ENCODE measurements at regions not wholly inside any gene's neighbourhood (a gene's known extent, or its start where the extent isn't known, plus 50 kb on each side); places are given as distances from the start of the nearest gene placed in this dataset.

DNA sequence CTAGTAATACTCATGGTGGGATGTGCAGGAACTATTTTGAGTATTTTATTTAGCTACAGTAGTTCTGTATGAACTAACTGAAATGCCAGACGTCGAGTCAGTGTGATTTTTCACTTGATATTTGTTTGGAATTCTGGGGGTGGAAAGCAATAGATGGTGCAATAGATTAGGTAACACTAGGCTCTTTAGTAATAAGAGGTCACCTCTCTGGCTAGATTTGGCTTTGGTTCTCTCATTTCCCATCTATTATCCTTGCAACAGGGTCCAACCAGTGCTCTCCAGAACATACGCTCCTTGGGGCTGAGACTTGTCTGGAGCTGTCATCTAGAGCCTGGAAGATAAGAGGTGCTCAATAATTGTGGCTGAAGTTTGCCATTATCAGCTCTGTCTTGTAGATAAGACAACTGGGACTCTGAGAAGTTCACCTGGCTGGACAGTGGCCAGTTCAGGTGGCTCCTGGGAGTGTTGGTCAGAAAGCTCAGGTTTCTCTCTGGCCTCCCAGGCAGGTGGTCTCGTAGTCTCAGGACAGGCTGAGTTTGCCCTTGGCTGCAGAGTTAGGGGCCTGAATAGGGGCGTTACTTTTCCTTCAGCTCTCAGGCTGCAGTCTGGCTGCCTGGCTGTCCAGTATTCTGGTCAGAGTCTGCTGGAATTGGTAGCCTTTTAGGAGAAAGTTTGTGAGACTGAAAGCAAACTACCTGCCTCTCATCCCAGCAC, 277.5 kb upstream of the RGMA start:
- Histone ChIP-seq H2AFZ (ENCODE audit: low read length) (no peak overlapping the region), H3K4me1 (ENCODE audit: insufficient read depth, low read length, poor library complexity, severe bottlenecking) (no peaks in the 10 kb centered on the region), H4K20me1 (ENCODE audit: insufficient read depth, low read length, poor library complexity, severe bottlenecking) (no peaks in the 10 kb centered on the region), H3K9me3 (ENCODE audit: insufficient read depth, low read depth, low read length) (no peaks in the 10 kb centered on the region), H3F3A (ENCODE audit: low read depth) (no peaks in the 10 kb centered on the region), H3K4me2 (ENCODE audit: low read depth, low read length, poor library complexity, severe bottlenecking) (no peak overlapping the region), H3K4me3 (ENCODE audit: low read length, poor library complexity, severe bottlenecking) (no peak overlapping the region), H3K27me3 (ENCODE audit: insufficient read depth, low read length, poor library complexity, severe bottlenecking) (no peaks in the 10 kb centered on the region), H3K9ac (ENCODE audit: low read depth, low read length, poor library complexity, severe bottlenecking) (no peak overlapping the region), H3K9me2 (replicated peaks; ENCODE audit: low read depth, low read length) (no peaks in the 10 kb centered on the region), H3K79me2 (ENCODE audit: insufficient read depth, low read length) (no peaks in the 10 kb centered on the region), H3K36me3 (ENCODE audit: insufficient read depth, low read length) (no peaks in the 10 kb centered on the region)
- TF ChIP-seq EZH2phosphoT487 (IDR thresholded peaks at IDR 0.05; ENCODE audit: borderline replicate concordance) = no peak
- TF ChIP-seq, protein P1, sequence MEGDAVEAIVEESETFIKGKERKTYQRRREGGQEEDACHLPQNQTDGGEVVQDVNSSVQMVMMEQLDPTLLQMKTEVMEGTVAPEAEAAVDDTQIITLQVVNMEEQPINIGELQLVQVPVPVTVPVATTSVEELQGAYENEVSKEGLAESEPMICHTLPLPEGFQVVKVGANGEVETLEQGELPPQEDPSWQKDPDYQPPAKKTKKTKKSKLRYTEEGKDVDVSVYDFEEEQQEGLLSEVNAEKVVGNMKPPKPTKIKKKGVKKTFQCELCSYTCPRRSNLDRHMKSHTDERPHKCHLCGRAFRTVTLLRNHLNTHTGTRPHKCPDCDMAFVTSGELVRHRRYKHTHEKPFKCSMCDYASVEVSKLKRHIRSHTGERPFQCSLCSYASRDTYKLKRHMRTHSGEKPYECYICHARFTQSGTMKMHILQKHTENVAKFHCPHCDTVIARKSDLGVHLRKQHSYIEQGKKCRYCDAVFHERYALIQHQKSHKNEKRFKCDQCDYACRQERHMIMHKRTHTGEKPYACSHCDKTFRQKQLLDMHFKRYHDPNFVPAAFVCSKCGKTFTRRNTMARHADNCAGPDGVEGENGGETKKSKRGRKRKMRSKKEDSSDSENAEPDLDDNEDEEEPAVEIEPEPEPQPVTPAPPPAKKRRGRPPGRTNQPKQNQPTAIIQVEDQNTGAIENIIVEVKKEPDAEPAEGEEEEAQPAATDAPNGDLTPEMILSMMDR (conservative IDR thresholded peaks at IDR 0.05; ENCODE audit: low read length) = no peak

DNA sequence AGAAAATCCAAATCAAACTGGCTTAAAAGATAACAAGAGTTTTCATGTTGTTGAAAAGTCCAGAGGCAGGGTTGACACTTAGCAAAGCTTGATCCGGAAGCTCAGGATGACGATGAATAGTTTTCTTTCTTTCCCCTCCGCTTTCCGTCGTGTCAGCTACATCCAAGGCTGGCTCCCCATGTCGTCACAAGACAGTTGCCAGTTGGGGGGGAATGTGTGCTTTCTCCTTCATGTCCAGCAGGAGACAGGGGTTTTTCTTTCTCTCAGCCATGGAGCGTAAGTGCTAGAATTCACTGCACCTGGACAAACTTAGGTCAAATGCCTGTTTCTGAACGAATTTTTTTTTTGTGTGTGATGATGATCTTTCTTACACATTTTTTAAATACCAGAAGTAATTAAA, 273.8 kb upstream of the RGMA start:
- Histone ChIP-seq H3K4me1 (ENCODE audit: insufficient read depth, low read length, poor library complexity, severe bottlenecking) (no peaks in the 10 kb centered on the region), H3K27me3 (ENCODE audit: insufficient read depth, low read length, poor library complexity, severe bottlenecking) (no peaks in the 10 kb centered on the region), H3K4me2 (ENCODE audit: low read depth, low read length, poor library complexity, severe bottlenecking) (no peak overlapping the region), H3K36me3 (ENCODE audit: insufficient read depth, low read length) (no peaks in the 10 kb centered on the region), H3K4me3 (ENCODE audit: low read length, poor library complexity, severe bottlenecking) (no peak overlapping the region), H3K9me2 (replicated peaks; ENCODE audit: low read depth, low read length) (no peaks in the 10 kb centered on the region), H3K79me2 (ENCODE audit: insufficient read depth, low read length) (no peaks in the 10 kb centered on the region), H3F3A (ENCODE audit: low read depth) (no peaks in the 10 kb centered on the region), H3K9me3 (ENCODE audit: insufficient read depth, low read depth, low read length) (no peaks in the 10 kb centered on the region), H3K9ac (ENCODE audit: low read depth, low read length, poor library complexity, severe bottlenecking) (no peak overlapping the region), H2AFZ (ENCODE audit: low read length) (no peak overlapping the region), H4K20me1 (ENCODE audit: insufficient read depth, low read length, poor library complexity, severe bottlenecking) (no peaks in the 10 kb centered on the region)
- TF ChIP-seq, protein P1 (conservative IDR thresholded peaks at IDR 0.05; ENCODE audit: low read length) = no peak
- TF ChIP-seq EZH2phosphoT487 (IDR thresholded peaks at IDR 0.05; ENCODE audit: borderline replicate concordance) = no peak

DNA sequence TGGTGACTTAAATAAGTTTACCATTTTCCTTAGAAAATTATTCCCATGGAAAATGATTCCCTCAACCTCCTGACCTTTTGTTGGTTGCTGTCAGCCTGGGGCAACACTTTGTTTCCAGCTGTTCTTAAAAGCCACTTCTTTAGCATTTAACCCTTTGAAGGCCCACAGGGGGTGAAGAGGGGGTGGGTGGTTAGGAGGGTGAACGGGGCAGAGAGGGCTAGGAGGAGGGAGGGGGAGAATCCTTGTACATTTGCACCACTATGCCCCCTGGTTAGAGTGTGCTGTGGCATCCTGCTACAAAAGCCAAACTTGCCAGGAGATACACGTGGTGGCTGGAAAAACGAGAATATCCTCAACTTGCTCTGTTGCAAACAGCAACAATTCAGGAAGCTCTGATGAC, 273.2 kb upstream of the RGMA start:
- no peak overlapping the region for H3K9ac ChIP-seq (ENCODE audit: low read depth, low read length, poor library complexity, severe bottlenecking)
- H3K4me2 ChIP-seq (ENCODE audit: low read depth, low read length, poor library complexity, severe bottlenecking) = no peak overlapping the region

More for the DNA sequence above, 273.2 kb upstream of the RGMA start:
- no peaks in the 10 kb centered on the region for H3K36me3 ChIP-seq (ENCODE audit: insufficient read depth, low read length)
- H3K4me1 ChIP-seq (ENCODE audit: insufficient read depth, low read length, poor library complexity, severe bottlenecking) = no peaks in the 10 kb centered on the region
- no peaks in the 10 kb centered on the region for H3F3A ChIP-seq (ENCODE audit: low read depth)
- no peaks in the 10 kb centered on the region for H4K20me1 ChIP-seq (ENCODE audit: insufficient read depth, low read length, poor library complexity, severe bottlenecking)
- H3K4me3 ChIP-seq (ENCODE audit: low read length, poor library complexity, severe bottlenecking) = no peak overlapping the region
- H3K9me2 ChIP-seq (replicated peaks; ENCODE audit: low read depth, low read length) = no peaks in the 10 kb centered on the region
- H2AFZ ChIP-seq (ENCODE audit: low read length) = no peak overlapping the region
- no peaks in the 10 kb centered on the region for H3K9me3 ChIP-seq (ENCODE audit: insufficient read depth, low read depth, low read length)
- TF ChIP-seq, protein P1 (conservative IDR thresholded peaks at IDR 0.05; ENCODE audit: low read length) = no peak
- no peak for TF ChIP-seq EZH2phosphoT487 (IDR thresholded peaks at IDR 0.05; ENCODE audit: borderline replicate concordance)
- H3K27me3 ChIP-seq (ENCODE audit: insufficient read depth, low read length, poor library complexity, severe bottlenecking) = no peaks in the 10 kb centered on the region
- H3K79me2 ChIP-seq (ENCODE audit: insufficient read depth, low read length) = no peaks in the 10 kb centered on the region

Data from Loucy (cell line).